HL-60 (cell line): ENCODE measurements at regions not wholly inside any gene's neighbourhood (a gene's known extent, or its start where the extent isn't known, plus 50 kb on each side); places are given as distances from the start of the nearest gene placed in this dataset.

Experiments used
- DNase-seq, 2 experiments: peaks; one replicate each; pipeline ENCODE4 v3.0.0-alpha.2; 2010 to 2020; ENCODE audit warnings: low read depth in 1 of 2, low spot score in 1 of 2
- H3K27ac ChIP-seq: fragments of 250-450 bp; sonication (Bioruptor Pico); replicated peaks from 2 replicates; pipeline ENCODE4 v1.5.1; 2020; ENCODE audit warnings: mild to moderate bottlenecking, moderate library complexity
- H3K27me3 ChIP-seq: fragments of 250-450 bp; sonication (Bioruptor Pico); 2 replicates; pipeline ENCODE4 v1.5.1; 2021; ENCODE audit warnings: mild to moderate bottlenecking, moderate library complexity; ENCODE audit not compliant: insufficient read depth, poor library complexity, severe bottlenecking
- H3K4me3 ChIP-seq: replicated peaks from 2 replicates; pipeline ENCODE4 v1.5.1; 2011; ENCODE audit warnings: mild to moderate bottlenecking, control low read depth, low read length; ENCODE audit not compliant: insufficient read depth
- CTCF ChIP-seq: IDR thresholded peaks from one replicate; pipeline ENCODE4 v1.5.1; 2011; ENCODE audit warnings: low read length, control low read depth, inconsistent platforms; ENCODE audit not compliant: insufficient read depth
- GABPA ChIP-seq: IDR thresholded peaks from 2 replicates; pipeline ENCODE4 v1.6.1; 2012; ENCODE audit warnings: low read depth
- POLR2AphosphoS5 ChIP-seq: IDR thresholded peaks from 2 replicates; pipeline ENCODE4 v1.6.1; 2012; ENCODE audit warnings: low read depth
- REST ChIP-seq: IDR thresholded peaks from 2 replicates; pipeline ENCODE4 v1.6.1; 2012; ENCODE audit warnings: low read depth; ENCODE audit not compliant: insufficient replicate concordance
- SPI1 ChIP-seq: IDR thresholded peaks from 2 replicates; pipeline ENCODE4 v1.6.1; 2012; ENCODE audit warnings: low read depth, mild to moderate bottlenecking, borderline replicate concordance

- Histone ChIP-seq H3K4me3 (no peak overlapping the region), H3K27ac (no peak overlapping the region), H3K27me3 (no peaks in the 10 kb centered on the region)
- no peak for TF ChIP-seq REST
- TF ChIP-seq GABPA = no peak
- no peak for TF ChIP-seq POLR2AphosphoS5
- no peak for TF ChIP-seq CTCF
- no peak for TF ChIP-seq SPI1
- no peak for DNase-seq
Observed at GRCh38 chr7:33805630-33806233, 99.6 kb upstream of the BMPER start.

GRCh38 chr7:33806298-33807154 is 98.8 kb upstream of the BMPER start:
- no peak for TF ChIP-seq CTCF
- no peak overlapping the region for H3K4me3 ChIP-seq
- DNase-seq = no peak
- no peak overlapping the region for H3K27ac ChIP-seq
- no peaks in the 10 kb centered on the region for H3K27me3 ChIP-seq

- Histone ChIP-seq H3K27ac (no peak overlapping the region), H3K4me3 (no peak overlapping the region), H3K27me3 (no peaks in the 10 kb centered on the region)
- no peak for DNase-seq
- no peak for TF ChIP-seq REST
- TF ChIP-seq GABPA = no peak
- no peak for TF ChIP-seq SPI1
- no peak for TF ChIP-seq POLR2AphosphoS5
- TF ChIP-seq CTCF = no peak
Observed at GRCh38 chr7:33807155-33807530, 98.2 kb upstream of the BMPER start.
